ENCODE measurements at regions not wholly inside any gene's neighbourhood (a gene's known extent, or its start where the extent isn't known, plus 50 kb on each side); places are given as distances from the start of the nearest gene placed in this dataset.
"Not testable (repeated sequence)": the region's sequence is repeated elsewhere in the genome, so short reads cannot be mapped to it uniquely, and the experiment has no call there.

DNA sequence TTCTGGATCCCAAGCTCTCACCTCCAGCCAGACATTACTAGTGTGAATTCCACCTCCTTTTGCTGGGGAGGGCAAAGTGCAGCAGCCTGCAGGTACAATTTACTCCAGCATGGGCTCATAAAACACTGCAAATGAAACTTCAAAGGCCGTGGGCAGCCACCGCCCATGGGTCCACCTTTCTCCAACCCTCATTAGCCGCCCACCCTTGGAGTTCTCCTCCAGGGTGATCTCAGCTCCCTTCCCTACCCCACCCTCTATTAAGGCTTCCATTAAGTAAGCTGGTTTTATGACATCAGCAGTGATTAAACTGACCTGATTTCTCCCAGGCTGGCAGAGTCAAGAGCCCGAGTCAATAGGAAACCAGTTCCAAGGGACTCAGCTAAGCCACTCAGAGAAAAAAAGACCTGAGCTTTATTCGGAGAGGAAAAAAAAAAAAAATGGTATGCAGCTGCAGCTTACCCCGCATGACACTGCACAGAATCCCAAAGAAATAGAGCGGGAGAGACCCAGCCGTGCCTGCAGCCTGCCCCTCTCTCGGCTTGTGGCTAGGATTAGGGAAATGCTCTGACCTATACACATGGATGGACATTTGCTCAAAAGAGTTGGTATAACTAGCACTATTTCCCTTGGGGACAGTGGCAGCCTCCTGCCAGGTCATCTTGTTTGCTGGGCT, 319.6 kb downstream of the PTTG2 start:
- DNase-seq, result no peak

DNA sequence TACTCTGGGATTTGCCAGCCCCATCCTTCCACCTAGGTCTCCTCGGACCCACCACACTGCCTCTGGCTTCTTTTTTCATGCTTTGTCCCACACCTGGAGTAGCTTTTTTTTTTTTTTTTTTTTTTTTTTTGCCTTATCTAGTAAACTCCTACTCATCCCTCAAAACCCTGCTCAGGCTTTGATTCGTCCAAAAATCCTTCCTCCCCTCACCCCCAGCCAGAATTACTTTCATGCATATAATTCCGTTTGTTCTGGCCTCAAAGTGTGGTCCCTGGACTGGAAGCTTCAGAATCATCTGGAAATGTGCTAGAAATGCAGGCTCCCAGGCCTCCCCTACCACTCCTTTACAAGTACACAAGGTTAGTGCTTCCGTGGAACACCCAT, 320.1 kb downstream of the PTTG2 start:
- DNase-seq, result no peak

DNA sequence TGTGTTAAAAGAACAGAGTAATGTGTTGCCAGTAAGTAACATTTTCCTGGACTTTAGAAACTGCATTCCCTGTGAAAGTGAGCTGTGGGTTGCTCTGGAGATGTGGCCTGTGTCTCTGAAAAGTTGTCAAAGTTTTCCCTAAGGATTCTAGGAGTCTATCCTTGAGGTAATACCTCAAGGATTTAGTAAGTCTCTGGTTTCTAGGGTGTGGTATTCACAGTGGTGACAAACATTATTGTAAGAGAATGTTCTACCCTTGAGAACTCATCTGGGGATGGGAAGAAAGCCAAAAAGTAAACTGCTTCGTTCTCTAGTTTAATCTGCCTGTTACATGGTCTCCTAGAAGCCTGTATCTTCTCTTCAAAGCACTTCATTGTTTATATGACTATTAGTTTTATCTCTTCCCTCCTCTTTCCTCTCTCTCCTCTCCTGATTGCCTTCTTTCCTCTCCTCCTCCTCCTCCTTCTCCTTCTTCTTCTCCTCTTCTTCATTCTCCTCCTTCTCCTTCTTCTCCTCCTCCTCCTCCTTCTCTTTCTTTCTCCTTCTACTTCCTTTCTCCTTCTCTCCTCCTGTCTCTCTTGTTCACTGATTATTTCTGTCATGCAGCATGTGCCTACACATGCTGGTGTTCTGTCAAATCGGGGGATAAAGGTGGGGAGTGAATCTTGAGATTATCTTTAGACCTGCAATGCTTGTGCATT, 321.3 kb downstream of the PTTG2 start:
- DNase-seq, result no peak

DNA sequence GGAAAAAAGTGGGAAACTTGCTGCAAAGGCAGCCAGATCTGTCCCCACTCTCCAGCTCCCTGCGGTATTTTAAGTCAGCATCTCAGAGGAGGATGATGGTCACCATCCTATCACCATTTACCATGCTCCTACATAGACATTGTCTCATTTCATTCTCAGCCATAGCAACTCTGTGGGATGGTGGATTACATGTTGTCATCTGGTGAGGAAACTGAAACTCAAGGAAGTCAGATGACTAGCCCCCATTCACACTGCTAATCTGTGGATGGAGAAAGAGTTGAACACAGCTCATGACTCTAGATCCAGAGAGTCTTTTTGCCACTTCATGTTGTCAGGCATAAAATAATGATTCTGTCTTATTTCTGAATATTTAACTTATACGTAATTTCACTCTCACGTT, 323.5 kb downstream of the PTTG2 start:
- DNase-seq, result no peak

DNA sequence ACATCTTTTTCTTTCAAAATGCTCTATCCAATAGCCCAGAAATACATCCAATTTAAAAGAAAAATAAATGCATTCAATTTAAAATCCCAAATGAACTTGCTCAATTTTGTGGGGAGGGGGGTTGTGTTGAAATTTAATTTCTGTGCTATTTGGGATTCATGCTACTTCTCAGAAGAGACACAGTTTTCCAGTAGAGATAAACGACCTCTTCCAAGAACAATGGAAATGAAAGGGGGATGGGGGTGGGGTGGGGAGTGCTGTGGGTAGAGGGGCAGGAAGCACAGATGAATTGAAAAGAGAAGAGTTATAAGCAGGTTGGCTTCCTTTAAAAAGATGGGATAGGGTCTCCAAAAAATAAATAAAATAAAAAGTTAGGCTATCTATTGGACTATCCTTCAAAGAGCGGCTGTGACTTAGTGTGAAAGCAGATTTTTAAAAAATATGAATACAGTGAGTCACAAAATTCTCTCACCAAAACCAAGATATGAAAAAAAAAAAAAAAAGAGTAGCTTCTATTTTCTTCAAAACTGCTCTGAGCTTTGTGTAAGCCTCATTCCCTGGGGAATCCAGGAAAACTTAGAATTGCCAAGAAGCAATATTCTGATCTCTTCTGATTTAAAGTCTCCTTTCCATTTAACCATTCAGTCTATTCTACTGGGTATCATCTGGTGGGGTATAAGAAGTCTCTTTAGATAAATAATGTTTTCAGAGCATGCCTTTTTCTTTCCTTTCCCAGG, 324.3 kb downstream of the PTTG2 start:
- no peak for DNase-seq

DNA sequence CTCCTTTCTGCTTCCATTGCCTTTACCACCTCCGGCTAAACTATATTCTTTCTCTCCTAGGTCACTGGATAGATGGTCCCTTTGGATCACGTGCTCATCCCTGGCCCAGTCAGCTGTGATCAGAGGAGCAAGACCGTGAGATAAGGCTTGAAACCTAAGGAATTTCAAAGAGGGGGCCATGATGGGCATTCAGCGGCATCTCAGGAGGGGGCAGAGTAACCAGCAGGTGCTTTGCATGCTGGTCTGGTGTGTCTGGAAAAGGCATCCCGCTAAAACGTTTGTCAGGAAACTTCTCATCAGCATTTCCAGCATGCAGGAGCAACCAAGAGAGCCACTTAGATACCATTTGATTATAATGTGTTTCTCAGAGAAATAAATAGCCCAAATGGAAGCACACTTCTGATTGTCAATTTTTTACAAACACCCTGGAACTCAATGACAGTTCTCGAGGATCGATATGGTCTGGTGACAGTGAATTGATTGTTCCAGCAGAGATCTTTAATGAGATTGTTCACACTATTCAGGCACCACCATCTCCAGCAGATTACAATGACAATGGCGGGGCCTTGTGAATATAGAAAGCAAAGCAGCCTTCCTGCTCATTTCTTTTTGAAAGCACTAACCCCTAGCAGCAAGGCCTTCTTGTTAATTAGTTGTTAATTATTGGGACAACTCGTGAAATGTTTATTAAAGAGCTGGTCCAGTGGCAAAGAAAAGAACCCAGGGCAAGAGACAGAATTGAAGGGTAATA, 327.1 kb downstream of the PTTG2 start:
- DNase-seq, result no peak

DNA sequence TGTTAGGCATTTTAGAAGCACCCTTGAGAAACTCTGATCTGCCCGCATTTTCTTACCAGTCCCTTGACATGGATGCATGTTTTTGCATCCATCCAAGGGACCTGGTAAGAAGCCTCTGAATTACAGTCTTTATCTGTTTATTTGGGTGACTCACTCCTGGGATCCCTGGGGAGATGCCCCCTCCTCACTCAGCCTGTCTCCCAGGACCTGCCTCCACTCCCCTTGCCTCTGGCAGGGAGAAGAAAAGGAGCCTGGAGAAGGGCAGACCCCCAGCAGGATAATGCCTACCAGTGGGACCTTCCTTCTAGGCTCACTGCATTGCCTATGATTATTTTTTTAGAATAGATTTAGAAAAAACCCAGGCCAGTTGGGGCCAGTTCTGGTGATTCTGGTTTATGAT, 329.4 kb downstream of the PTTG2 start:
- no peak for DNase-seq

DNA sequence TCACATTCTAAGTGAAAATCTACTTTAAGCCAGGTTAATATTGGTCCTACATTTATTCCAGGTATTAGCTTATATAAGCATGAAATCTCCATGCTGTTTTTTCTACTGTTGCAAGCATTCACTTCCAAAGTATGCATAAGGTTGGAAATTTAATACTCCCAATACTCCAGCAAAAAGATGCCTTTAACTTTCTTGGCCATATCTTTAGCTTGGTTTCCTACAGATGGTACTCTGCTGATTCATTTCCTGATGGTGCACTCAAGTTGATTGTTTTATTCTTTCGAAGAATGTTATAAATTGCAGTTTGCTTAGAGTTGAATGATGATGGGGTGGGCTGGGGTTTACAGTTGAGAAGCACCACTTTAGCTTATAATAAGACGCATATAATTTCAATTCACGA, 330.2 kb downstream of the PTTG2 start:
- no peak for DNase-seq

DNA sequence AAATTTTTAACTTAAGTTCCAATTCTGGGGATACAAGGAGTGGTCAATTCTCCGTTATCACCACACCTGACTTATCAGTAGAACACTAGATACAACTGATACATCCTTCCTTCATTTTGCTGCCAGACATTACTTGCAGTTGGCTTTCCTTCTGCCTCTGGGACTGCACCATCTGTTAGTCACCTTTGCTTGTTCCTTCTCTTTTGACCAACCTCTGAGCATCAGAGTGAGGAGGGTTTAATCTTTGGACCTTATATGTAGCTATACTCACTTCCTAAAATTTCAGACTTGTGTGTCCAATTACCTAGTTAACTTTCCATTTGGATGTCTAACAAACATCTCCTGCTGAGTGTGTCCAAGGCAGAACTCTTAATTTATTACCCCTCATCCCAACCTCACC, 330.7 kb downstream of the PTTG2 start:
- no peak for DNase-seq

DNA sequence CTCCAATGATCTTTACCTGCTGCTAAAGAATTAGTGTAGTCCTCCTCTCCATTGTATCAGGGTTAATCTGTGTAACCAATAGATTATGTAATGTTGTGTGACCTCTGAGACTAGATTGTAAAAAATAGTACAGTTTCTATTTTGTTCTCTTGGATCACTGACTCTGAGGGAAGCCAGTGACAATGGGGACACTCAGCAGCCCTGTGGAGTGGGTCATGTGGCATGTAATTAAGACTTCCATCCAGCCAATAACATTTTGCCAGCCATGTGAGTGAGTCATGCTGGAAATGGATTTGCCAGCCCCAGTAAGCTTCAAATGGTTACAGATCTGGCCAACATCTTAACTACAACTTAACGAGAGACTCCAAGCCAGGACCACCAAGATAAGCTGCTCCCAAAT, 332.3 kb downstream of the PTTG2 start:
- no peak for DNase-seq

DNA sequence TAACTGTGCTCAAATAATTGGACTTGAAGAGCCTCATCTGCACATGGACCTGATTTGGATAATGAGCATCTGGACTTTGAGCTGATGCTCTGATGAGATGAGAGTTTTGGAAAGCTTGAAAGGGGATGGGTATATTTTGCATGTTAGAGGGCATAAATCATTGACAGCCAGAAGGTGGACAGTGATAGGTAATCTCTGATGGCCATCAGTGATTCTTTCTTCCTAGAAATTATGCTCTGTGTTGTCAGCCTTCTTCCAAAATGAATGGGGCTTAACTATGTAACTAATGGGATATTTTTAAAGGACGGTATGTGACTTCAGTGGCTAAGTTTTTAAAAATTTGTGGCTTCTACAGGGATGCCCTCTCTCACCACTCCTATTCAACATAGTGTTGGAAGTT, 334.0 kb downstream of the PTTG2 start:
- DNase-seq, result no peak

DNA sequence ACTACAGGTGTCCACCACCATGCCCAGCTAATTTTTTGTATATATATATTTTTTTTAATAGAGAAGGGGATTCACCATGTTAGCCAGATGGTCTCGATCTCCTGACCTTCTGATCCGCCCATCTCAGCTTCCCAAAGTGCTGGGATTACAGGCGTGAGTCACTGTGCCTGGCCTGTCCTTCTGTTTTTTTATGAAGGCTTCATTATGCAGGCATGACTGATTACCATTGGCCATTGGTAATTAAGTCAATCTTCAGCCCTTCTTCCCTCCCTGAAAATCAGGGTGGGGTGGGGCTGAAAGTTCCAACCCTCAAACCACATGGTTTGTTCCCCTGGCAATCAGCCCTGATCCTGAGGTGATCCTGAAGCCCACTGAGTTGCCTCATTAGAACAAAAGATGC, 336.9 kb downstream of the PTTG2 start:
- DNase-seq, result no peak

DNA sequence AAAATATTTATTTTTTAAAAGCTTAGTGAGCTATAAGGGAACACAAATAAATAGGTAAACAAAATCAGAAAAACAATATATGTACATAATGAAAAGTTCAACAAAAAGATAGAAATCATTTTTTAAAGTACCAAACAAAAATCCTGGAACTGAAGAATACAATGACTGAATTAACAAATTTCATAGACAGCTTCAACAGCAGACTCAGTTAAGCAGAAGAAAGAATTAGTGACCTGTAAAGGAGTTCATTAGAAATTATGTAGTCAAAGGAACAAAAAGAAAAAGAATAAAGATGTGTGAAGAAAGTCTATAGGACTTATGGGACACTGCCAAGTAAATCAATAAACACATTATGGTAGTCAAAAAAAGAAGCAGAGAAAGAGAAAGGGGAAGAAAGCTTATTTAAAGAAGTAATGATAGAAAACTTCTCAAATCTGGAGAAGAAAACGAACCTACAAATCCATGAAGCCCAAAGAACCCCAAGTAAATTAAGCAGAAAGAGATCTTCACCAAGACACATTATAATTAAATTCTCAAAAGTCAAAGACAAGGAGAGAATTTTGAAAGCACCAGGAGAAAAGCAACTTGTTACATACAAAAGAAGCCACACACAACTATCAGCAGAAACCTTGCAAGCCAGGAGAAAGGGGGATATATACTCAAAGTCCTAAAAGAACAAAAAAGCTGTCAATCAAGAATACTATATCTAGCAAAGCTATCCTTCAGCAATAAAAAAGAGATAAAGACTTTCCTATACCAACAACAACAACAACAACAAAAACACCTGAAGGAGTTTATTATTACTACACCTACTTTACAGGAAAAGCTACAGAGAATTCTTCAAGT, 338.9 kb downstream of the PTTG2 start:
- DNase-seq, result no peak

DNA sequence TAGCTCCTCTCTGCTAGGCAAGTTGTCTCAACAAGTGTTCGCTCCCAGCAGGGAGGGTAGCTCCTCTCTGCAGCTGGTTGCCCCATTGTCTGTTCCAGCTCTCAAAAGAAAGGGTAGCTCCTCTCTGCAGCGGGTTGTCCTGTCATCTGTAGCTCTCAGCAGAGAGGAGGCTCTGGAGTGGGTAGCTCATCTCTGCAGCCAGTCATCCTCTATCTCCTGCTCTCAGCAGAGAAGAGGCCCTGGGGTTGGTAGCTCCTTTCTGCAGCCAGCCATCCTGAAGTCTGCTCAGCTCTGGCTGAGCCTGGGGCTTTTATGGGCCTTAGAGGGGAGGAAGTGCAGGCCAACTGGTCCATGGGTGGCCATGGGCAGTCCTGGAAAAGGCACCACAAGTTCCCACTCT, 342.7 kb downstream of the PTTG2 start:
- no peak for DNase-seq

DNA sequence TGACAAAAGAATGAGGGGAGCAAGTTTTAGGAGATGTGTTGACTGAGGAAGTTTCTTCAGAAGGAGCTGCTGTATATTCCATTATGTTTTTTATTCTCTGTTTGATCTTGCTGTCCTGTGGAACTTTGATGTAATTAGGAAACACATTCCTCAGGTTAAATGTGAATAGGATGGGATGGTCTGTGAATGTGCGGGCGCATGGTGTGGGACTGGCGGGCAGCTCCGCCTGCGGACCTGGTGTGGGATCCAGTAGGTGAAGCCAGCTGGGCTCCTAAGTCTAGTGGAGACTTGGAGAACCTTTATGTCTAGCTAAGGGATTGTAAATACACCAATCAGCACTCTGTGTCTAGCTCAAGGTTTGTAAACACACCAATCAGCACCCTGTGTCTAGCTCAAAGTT, 344.3 kb downstream of the PTTG2 start:
- DNase-seq, result not testable (repeated sequence)

DNA sequence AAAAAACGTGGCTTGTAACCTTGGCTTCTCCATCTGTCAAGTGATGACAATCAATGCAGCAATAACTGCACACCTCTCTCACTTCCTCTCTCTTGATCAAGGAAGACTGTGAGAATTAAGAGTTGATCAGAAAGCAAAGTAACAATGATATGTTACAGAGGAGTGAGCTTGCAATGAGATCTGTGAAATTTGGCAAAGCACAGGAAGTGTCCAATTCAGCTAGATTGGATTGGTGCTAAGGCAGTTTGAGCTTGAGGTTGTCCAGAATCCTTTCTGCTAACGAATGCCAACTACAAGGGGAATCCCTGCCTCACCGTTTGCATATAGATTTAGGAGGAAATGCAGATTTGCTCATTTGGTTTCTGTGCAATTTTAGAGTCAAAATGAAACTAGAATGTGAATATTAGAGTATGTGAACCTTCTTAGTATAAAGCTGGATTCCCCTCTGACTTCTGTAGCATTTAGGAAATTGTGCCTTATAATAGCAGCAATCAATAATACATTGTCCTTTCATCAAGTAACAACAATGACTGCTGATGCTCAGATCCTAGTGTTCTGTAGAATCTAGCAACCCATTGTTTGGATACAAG, 346.4 kb downstream of the PTTG2 start:
- no peak for DNase-seq

DNA sequence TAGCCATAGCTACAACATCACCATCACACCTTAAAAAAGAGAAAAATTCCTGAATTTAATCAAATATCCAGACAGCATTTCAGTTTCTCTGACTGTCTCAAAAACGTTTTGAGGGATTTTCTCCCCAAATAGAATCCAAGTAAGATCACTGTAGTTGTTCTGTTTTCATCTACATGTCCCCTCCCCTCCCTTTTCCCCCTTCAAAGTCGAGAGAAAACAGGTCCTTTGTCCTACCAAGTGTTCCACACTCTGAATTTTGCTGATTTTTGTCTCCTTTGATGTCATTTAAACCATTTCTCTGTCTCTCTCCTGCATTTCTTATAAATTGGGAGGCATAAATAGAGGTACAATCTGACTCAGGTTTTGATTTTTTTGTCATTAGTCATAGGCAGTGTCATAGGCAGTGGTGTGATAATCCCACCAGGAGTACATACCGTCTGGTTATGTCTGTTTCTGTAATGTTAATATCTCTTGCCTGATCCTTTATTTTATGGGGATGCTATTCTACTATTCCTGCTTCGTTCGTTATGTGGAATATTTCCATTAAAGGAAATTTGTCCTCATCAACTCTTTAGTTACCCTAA, 348.6 kb downstream of the PTTG2 start:
- DNase-seq, result no peak

DNA sequence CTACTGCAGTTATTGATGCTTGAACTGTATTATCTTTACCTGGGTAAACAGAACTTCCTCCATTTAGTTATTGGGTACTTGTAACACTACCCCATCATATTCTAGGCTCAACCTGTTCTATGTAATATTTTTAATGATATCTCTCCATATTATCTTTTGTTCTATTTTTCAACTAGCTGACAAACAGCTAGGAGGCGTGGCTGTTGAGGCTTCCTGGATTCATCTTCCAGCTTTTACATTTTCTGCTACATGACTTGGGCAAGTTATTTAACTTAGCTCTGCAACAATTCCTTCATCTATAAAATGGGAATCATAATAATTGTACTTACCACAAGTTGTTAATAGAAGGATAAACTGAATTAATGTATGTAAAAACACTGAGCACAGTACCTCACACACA, 349.3 kb downstream of the PTTG2 start:
- no peak for DNase-seq

DNA sequence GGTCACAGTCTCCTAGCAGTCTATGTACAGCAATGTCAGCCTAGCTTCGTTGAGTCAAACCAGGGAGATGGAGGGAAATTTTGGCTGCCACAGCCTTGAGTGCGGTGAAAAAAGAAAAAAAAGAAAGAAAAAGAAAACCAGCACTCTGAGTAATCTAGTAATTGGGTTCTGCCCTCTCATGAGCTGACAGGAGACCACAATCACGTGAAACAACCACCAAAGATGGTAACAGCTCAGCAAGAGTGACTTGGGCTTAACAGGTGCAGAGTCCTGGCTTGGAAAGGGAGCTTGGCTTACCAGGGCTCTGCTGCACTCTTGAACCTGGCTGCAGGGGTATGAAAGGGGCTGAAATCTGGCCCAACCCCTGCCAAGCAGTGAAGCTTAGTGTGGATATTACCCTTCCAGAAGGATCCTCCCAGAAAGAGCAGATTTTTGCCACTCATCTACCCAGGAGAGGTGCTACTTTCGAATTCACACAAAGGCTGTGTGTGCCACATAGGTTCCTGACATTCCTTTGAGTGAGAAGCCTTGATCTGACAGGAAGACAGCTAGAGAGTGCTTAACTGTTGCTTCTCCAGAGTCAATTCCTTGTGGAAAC, 350.3 kb downstream of the PTTG2 start:
- peak; percentile 60 for DNase-seq

DNA sequence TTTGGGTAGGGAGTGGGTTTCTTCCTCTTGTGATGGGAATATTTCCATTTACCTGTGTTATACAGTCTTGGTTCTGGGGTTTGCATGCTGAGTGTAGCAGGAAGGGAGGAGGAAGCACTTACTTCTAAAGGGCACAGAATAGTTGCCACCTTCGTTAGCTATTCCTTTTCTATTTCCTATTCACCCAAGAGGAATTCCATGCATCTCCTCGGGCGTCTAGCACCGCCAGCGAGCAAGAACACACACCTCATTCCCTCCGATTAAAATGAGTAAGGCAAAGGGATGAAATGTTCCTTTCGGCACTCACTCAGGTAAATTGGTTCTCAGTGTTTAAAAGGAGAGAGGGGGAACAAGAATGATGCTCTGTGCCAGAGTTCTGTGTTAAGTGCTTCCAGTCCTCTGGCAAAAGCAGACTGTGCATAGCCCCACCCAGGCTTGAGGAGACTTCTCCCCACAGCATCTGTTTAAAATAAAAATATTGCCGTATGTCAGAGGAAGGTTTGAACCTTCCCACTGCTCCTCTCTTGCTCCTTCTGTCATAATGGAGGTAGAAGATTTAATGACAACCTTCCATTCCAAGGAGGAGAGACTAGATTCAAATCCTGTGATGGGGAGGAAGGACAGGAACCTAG, 351.4 kb downstream of the PTTG2 start:
- DNase-seq, result no peak

DNA sequence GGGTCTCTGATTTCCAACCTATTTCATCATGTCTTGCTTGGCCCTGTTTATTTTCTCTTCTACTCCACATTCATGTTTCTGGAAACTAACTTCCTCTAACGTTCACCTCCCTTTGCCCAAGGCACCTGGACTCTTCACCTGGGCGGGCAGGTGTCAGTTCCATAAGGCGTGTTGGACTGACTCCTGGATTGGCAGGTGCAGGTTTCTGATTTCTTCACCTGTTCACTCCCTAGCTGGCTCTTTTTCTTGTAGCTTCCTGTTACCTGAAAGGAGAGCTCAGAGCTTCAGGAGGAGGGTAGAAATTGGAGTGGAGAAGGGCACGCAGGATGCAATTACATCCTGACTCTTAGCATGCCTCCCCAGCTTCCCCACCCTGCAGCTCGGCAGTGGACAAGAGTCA, 350.8 kb upstream of the KLF3 start:
- DNase-seq, result no peak

Data from CD4-positive, alpha-beta T cell treated with Interleukin-15 for 1 hour (primary cell).